ENCODE measurements at regions not wholly inside any gene's neighbourhood (a gene's known extent, or its start where the extent isn't known, plus 50 kb on each side); places are given as distances from the start of the nearest gene placed in this dataset.

- TF ChIP-seq CTCF (IDR thresholded peaks at IDR 0.05; ENCODE audit: low read depth, low read length) (no peak), POLR2A (IDR thresholded peaks at IDR 0.05; ENCODE audit: extremely low read depth, insufficient read length) (no peak)
Observed at GRCh38 chr18:39960550-39960949, 1994.5 kb upstream of the PIK3C3 start.
